ENCODE measurements at regions not wholly inside any gene's neighbourhood (a gene's known extent, or its start where the extent isn't known, plus 50 kb on each side); places are given as distances from the start of the nearest gene placed in this dataset.

DNA sequence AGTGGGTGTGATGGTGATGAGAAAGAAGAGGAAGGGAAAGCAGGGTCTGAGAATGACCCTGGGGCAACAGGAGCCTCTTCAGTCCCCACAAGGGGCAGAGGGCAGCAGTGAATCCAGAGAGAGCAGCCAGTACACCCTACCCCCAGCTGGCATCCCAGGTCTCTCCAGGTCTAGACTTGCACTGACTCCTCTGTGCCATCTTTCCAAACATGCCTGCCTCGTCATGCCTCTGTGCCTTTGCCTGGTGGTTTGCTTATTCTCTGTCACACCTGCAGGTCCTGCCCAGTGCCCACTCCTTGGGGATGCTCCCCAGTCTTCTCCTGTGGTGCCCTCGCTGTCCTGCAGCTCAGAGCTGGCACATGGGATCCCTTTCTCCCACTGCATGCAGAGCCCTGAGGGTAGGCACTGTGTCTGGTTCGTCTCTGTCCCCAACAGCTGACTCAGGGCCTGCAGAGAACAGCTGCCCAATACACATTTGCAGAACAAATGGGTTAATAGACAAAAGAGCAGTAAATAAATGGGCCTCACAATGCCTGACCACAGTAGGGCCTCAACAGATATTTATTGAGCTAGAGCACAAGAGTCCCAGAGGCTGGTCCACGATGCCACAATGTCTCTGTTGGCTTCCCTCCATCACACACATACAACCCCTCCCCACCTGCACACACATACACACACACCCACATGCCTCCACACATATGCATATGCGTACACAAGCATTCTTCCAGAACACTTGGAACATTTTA is 89.8 kb downstream of the HS1BP3 start:
- Histone ChIP-seq H3K79me2 (ENCODE audit: insufficient read depth, low read length) (no peaks in the 10 kb centered on the region), H3K4me2 (ENCODE audit: low read depth, low read length) (no peak overlapping the region), H3K36me3 (replicated peaks in 1 of 2; ENCODE audit: control insufficient read depth in 1 of 2, insufficient read depth in 2 of 2, low read length in 2 of 2) (no peaks in the 10 kb centered on the region), H3K9ac (ENCODE audit: insufficient read depth, low read depth, low read length) (no peak overlapping the region), H3K4me1 (ENCODE audit: insufficient read depth, low read length) (peaks cover 47% of the 10 kb centered on the region), H2AFZ (ENCODE audit: low read length) (no peak overlapping the region), H3K27me3 (ENCODE audit: control insufficient read depth in 1 of 2, insufficient read depth in 2 of 2, low read length in 2 of 2) (no peaks in the 10 kb centered on the region), H4K20me1 (ENCODE audit: insufficient read depth, low read length) (no peaks in the 10 kb centered on the region), H3K4me3 (replicated peaks in 1 of 3; ENCODE audit: insufficient read depth in 1 of 3, low read depth in 2 of 3, low read length in 3 of 3) (no peak overlapping the region), H3K9me3 (ENCODE audit: low read length) (no peaks in the 10 kb centered on the region), H3K27ac (ENCODE audit: extremely low read length, insufficient read depth, low read length) (no peak overlapping the region)
- no peak for FAIRE-seq
- in situ Hi-C loops (cut with HindIII; ENCODE audit: extremely low pct_ligation_motif_present, low pct_unique_long_range_greater_than_20kb): no loop called here
- no TSS peak for BruUV-seq (replicated peaks)
- intact Hi-C loops (cut with micrococcal nuclease; ENCODE audit: unreplicated experiment): no loop called here
- ATAC-seq: no peak
- ChIA-PET CTCF (ENCODE audit: low intra/inter-chr PET ratio, low total read pairs) (no interaction called here), POLR2A (interaction anchor here (1.0 to 3.3 kb wide), 2 partner anchors 24 to 36 kb away, joined by 3 to 11 read pairs; no protein-coding TSS in a partner anchor)
- WGBS (ENCODE audit: low lambda C conversion rate): 77% methylated on average over 4 of the region's 5 CpGs
- no peak for DNase-seq (ENCODE audit: low spot score)
- TF ChIP-seq RFXAP (CRISPR knock-in tag; IDR thresholded peaks at IDR 0.05; ENCODE audit: borderline replicate concordance) (no peak), ZBTB1 (CRISPR knock-in tag; IDR thresholded peaks at IDR 0.05; ENCODE audit: borderline replicate concordance) (no peak), TSC22D2 (CRISPR knock-in tag; IDR thresholded peaks at IDR 0.05; ENCODE audit: borderline replicate concordance) (no peak), MEIS2 (CRISPR knock-in tag; IDR thresholded peaks at IDR 0.05) (no peak), SATB2 (CRISPR knock-in tag; IDR thresholded peaks at IDR 0.05) (no peak), ZFP62 (CRISPR knock-in tag; IDR thresholded peaks at IDR 0.05) (no peak), NBN (conservative IDR thresholded peaks at IDR 0.05) (no peak)
- TF ChIP-seq, protein P1, sequence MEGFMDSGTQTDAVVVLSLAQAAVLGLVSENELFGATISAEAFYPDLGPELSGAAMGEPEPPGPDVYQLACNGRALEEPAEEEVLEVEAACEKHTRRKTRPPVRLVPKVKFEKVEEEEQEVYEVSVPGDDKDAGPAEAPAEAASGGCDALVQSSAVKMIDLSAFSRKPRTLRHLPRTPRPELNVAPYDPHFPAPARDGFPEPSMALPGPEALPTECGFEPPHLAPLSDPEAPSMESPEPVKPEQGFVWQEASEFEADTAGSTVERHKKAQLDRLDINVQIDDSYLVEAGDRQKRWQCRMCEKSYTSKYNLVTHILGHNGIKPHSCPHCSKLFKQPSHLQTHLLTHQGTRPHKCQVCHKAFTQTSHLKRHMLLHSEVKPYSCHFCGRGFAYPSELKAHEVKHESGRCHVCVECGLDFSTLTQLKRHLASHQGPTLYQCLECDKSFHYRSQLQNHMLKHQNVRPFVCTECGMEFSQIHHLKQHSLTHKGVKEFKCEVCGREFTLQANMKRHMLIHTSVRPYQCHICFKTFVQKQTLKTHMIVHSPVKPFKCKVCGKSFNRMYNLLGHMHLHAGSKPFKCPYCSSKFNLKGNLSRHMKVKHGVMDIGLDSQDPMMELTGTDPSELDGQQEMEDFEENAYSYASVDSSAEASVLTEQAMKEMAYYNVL (CRISPR knock-in tag; IDR thresholded peaks at IDR 0.05; ENCODE audit: borderline replicate concordance): no peak
- TF ChIP-seq, protein P2, sequence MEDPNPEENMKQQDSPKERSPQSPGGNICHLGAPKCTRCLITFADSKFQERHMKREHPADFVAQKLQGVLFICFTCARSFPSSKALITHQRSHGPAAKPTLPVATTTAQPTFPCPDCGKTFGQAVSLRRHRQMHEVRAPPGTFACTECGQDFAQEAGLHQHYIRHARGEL (CRISPR knock-in tag; IDR thresholded peaks at IDR 0.05): no peak
- TF ChIP-seq, protein P3, sequence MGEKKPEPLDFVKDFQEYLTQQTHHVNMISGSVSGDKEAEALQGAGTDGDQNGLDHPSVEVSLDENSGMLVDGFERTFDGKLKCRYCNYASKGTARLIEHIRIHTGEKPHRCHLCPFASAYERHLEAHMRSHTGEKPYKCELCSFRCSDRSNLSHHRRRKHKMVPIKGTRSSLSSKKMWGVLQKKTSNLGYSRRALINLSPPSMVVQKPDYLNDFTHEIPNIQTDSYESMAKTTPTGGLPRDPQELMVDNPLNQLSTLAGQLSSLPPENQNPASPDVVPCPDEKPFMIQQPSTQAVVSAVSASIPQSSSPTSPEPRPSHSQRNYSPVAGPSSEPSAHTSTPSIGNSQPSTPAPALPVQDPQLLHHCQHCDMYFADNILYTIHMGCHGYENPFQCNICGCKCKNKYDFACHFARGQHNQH (CRISPR knock-in tag; IDR thresholded peaks at IDR 0.05): no peak

All from HepG2 (cell line).